ENCODE measurements at regions not wholly inside any gene's neighbourhood (a gene's known extent, or its start where the extent isn't known, plus 50 kb on each side); places are given as distances from the start of the nearest gene placed in this dataset.
"Not testable (repeated sequence)": the region's sequence is repeated elsewhere in the genome, so short reads cannot be mapped to it uniquely, and the experiment has no call there.

GRCh38 chr2:145374165-145374564 is 854.2 kb upstream of the ZEB2 start:
- DNase-seq (no peak), ATAC-seq (ENCODE audit: poor library complexity) (no peak)
- H3K9me3 ChIP-seq (ENCODE audit: control insufficient read depth in 1 of 2, insufficient read depth in 1 of 2, low read length in 2 of 2): no peaks in the 10 kb centered on the region
- intact Hi-C loops (cut with DNase I, micrococcal nuclease): no loop called here
- no peaks in the 10 kb centered on the region for H3K27me3 ChIP-seq (ENCODE audit: control insufficient read depth in 1 of 2, insufficient read depth in 2 of 2, low read length in 2 of 2)
- H3K36me3 ChIP-seq (ENCODE audit: insufficient read depth, low read length): no peaks in the 10 kb centered on the region
- H3K27ac ChIP-seq (ENCODE audit: low read depth in 1 of 2, low read length in 2 of 2): no peak overlapping the region
- no peak overlapping the region for H3K4me3 Mint-ChIP-seq
- no peaks in the 10 kb centered on the region for H3K4me1 ChIP-seq (ENCODE audit: insufficient read depth, low read length)
- no peaks in the 10 kb centered on the region for H3K9me3 Mint-ChIP-seq
- H3K4me1 Mint-ChIP-seq (ENCODE audit: low read depth): no peaks in the 10 kb centered on the region
- CTCF ChIA-PET: no interaction called here
- H3K27me3 Mint-ChIP-seq: peaks cover 4% of the 10 kb centered on the region
- POLR2A ChIA-PET: no interaction called here
- no peak overlapping the region for H3K4me3 ChIP-seq (ENCODE audit: low read length)
- H3K27ac Mint-ChIP-seq: no peak overlapping the region
- no peak for TF ChIP-seq CTCF (IDR thresholded peaks at IDR 0.05)
- H3K36me3 Mint-ChIP-seq (ENCODE audit: low read depth): no peaks in the 10 kb centered on the region

GRCh38 chr2:145367334-145367733 is 847.4 kb upstream of the ZEB2 start:
- ATAC-seq (ENCODE audit: poor library complexity); H3K27me3 ChIP-seq (ENCODE audit: control insufficient read depth in 1 of 2, insufficient read depth in 2 of 2, low read length in 2 of 2); H3K27ac ChIP-seq (ENCODE audit: low read depth in 1 of 2, low read length in 2 of 2); CTCF ChIA-PET; H3K9me3 Mint-ChIP-seq; H3K4me1 Mint-ChIP-seq (ENCODE audit: low read depth); H3K9me3 ChIP-seq (ENCODE audit: control insufficient read depth in 1 of 2, insufficient read depth in 1 of 2, low read length in 2 of 2); H3K27me3 Mint-ChIP-seq; H3K36me3 ChIP-seq (ENCODE audit: insufficient read depth, low read length); DNase-seq; POLR2A ChIA-PET; H3K4me1 ChIP-seq (ENCODE audit: insufficient read depth, low read length); H3K4me3 Mint-ChIP-seq; H3K36me3 Mint-ChIP-seq (ENCODE audit: low read depth); intact Hi-C loops (cut with DNase I, micrococcal nuclease); H3K4me3 ChIP-seq (ENCODE audit: low read length); H3K27ac Mint-ChIP-seq: not testable (repeated sequence)

- intact Hi-C loops (cut with DNase I, micrococcal nuclease): no loop called here
- Histone ChIP-seq H3K27me3 (ENCODE audit: control insufficient read depth in 1 of 2, insufficient read depth in 2 of 2, low read length in 2 of 2) (no peaks in the 10 kb centered on the region), H3K4me1 (ENCODE audit: insufficient read depth, low read length) (no peaks in the 10 kb centered on the region), H3K4me3 (ENCODE audit: low read length) (no peak overlapping the region), H3K9me3 (ENCODE audit: control insufficient read depth in 1 of 2, insufficient read depth in 1 of 2, low read length in 2 of 2) (no peaks in the 10 kb centered on the region), H3K36me3 (ENCODE audit: insufficient read depth, low read length) (no peaks in the 10 kb centered on the region), H3K27ac (ENCODE audit: low read depth in 1 of 2, low read length in 2 of 2) (no peak overlapping the region)
- Mint-ChIP-seq H3K9me3 (no peaks in the 10 kb centered on the region), H3K36me3 (ENCODE audit: low read depth) (no peaks in the 10 kb centered on the region), H3K4me3 (no peak overlapping the region), H3K4me1 (ENCODE audit: low read depth) (no peaks in the 10 kb centered on the region), H3K27ac (no peak overlapping the region), H3K27me3 (no peaks in the 10 kb centered on the region)
- no peak for TF ChIP-seq CTCF (IDR thresholded peaks at IDR 0.05)
- ChIA-PET POLR2A (no interaction called here), CTCF (no interaction called here)
- no peak for DNase-seq
- ATAC-seq (ENCODE audit: poor library complexity): no peak
Measured at GRCh38 chr2:145366341-145366740, 846.4 kb upstream of the ZEB2 start.

- no peak overlapping the region for H3K4me3 Mint-ChIP-seq
- ATAC-seq (ENCODE audit: poor library complexity): no peak
Measured at GRCh38 chr2:145360129-145360790, 840.3 kb upstream of the ZEB2 start.

More at GRCh38 chr2:145360129-145360790, 840.3 kb upstream of the ZEB2 start:
- H3K9me3 ChIP-seq (ENCODE audit: control insufficient read depth in 1 of 2, insufficient read depth in 1 of 2, low read length in 2 of 2): no peaks in the 10 kb centered on the region
- no peaks in the 10 kb centered on the region for H3K9me3 Mint-ChIP-seq
- H3K4me3 ChIP-seq (ENCODE audit: low read length): no peak overlapping the region
- H3K36me3 Mint-ChIP-seq (ENCODE audit: low read depth): no peaks in the 10 kb centered on the region
- ChIA-PET POLR2A (no interaction called here), CTCF (interaction anchor here (1.2 kb wide), 1 partner anchor 12 kb away, joined by 3 read pairs; no protein-coding TSS in a partner anchor)
- no peak overlapping the region for H3K27ac Mint-ChIP-seq
- intact Hi-C loops (cut with DNase I, micrococcal nuclease): no loop called here
- H3K27me3 Mint-ChIP-seq: no peaks in the 10 kb centered on the region
- no peaks in the 10 kb centered on the region for H3K4me1 Mint-ChIP-seq (ENCODE audit: low read depth)
- no peaks in the 10 kb centered on the region for H3K36me3 ChIP-seq (ENCODE audit: insufficient read depth, low read length)
- H3K27me3 ChIP-seq (ENCODE audit: control insufficient read depth in 1 of 2, insufficient read depth in 2 of 2, low read length in 2 of 2): no peaks in the 10 kb centered on the region
- no peaks in the 10 kb centered on the region for H3K4me1 ChIP-seq (ENCODE audit: insufficient read depth, low read length)
- no peak for DNase-seq
- no peak overlapping the region for H3K27ac ChIP-seq (ENCODE audit: low read depth in 1 of 2, low read length in 2 of 2)
- TF ChIP-seq CTCF (IDR thresholded peaks at IDR 0.05): no peak
